ENCODE measurements at regions not wholly inside any gene's neighbourhood (a gene's known extent, or its start where the extent isn't known, plus 50 kb on each side); places are given as distances from the start of the nearest gene placed in this dataset.

- Histone ChIP-seq H3K9ac (ENCODE audit: insufficient read length, low read depth) (no peak overlapping the region), H3K36me3 (ENCODE audit: insufficient read depth, insufficient read length, low read length) (no peaks in the 10 kb centered on the region), H3K4me3 (ENCODE audit: insufficient read length, low read depth) (no peak overlapping the region), H3K27me3 (ENCODE audit: insufficient read depth, insufficient read length) (no peaks in the 10 kb centered on the region), H3K9me3 (ENCODE audit: insufficient read depth, low read length) (peaks cover 5% of the 10 kb centered on the region; the same call in 1 of the 2 replicates), H3K4me1 (ENCODE audit: insufficient read depth, insufficient read length) (no peaks in the 10 kb centered on the region)
- TF ChIP-seq ZNF274 (IDR thresholded peaks at IDR 0.05; ENCODE audit: low read depth, low read length) = no peak
- TF ChIP-seq YY1 (IDR thresholded peaks at IDR 0.05; ENCODE audit: insufficient read depth, insufficient read length) = no peak
- TF ChIP-seq SUZ12 (IDR thresholded peaks at IDR 0.05; ENCODE audit: extremely low read depth, insufficient read depth, insufficient read length) = no peak
- DNase-seq (ENCODE audit: low read depth, low spot score) = no peak
These were observed 126.8 kb upstream of the VRK1 start for GRCh38 chr14:96670391-96670790.

GRCh38 chr14:96671218-96671617, 126.0 kb upstream of the VRK1 start:
- H3K9me3 ChIP-seq (ENCODE audit: insufficient read depth, low read length) = no peaks in the 10 kb centered on the region
- H3K27me3 ChIP-seq (ENCODE audit: insufficient read depth, insufficient read length) = no peaks in the 10 kb centered on the region
- TF ChIP-seq SUZ12 (IDR thresholded peaks at IDR 0.05; ENCODE audit: extremely low read depth, insufficient read depth, insufficient read length) (no peak), YY1 (IDR thresholded peaks at IDR 0.05; ENCODE audit: insufficient read depth, insufficient read length) (no peak), ZNF274 (IDR thresholded peaks at IDR 0.05; ENCODE audit: low read depth, low read length) (no peak)
- DNase-seq (ENCODE audit: low read depth, low spot score) = no peak
- no peaks in the 10 kb centered on the region for H3K4me1 ChIP-seq (ENCODE audit: insufficient read depth, insufficient read length)
- no peak overlapping the region for H3K4me3 ChIP-seq (ENCODE audit: insufficient read length, low read depth)
- H3K9ac ChIP-seq (ENCODE audit: insufficient read length, low read depth) = no peak overlapping the region
- H3K36me3 ChIP-seq (ENCODE audit: insufficient read depth, insufficient read length, low read length) = no peaks in the 10 kb centered on the region

- Histone ChIP-seq H3K27me3 (ENCODE audit: insufficient read depth, insufficient read length) (peaks cover 6% of the 10 kb centered on the region), H3K9me3 (ENCODE audit: insufficient read depth, low read length) (peaks cover 6% of the 10 kb centered on the region; the same call in 1 of the 2 replicates), H3K4me1 (ENCODE audit: insufficient read depth, insufficient read length) (no peaks in the 10 kb centered on the region), H3K36me3 (ENCODE audit: insufficient read depth, insufficient read length, low read length) (no peaks in the 10 kb centered on the region), H3K4me3 (ENCODE audit: insufficient read length, low read depth) (no peak overlapping the region), H3K9ac (ENCODE audit: insufficient read length, low read depth) (no peak overlapping the region)
- DNase-seq (ENCODE audit: low read depth, low spot score) = no peak
- no peak for TF ChIP-seq ZNF274 (IDR thresholded peaks at IDR 0.05; ENCODE audit: low read depth, low read length)
- no peak for TF ChIP-seq YY1 (IDR thresholded peaks at IDR 0.05; ENCODE audit: insufficient read depth, insufficient read length)
- no peak for TF ChIP-seq SUZ12 (IDR thresholded peaks at IDR 0.05; ENCODE audit: extremely low read depth, insufficient read depth, insufficient read length)
These were observed 123.5 kb upstream of the VRK1 start for GRCh38 chr14:96673706-96674105.

- no peak for TF ChIP-seq ZNF274 (IDR thresholded peaks at IDR 0.05; ENCODE audit: low read depth, low read length)
- no peak for TF ChIP-seq YY1 (IDR thresholded peaks at IDR 0.05; ENCODE audit: insufficient read depth, insufficient read length)
- TF ChIP-seq SUZ12 (IDR thresholded peaks at IDR 0.05; ENCODE audit: extremely low read depth, insufficient read depth, insufficient read length) = no peak
- Histone ChIP-seq H3K4me3 (ENCODE audit: insufficient read length, low read depth) (no peak overlapping the region), H3K9me3 (ENCODE audit: insufficient read depth, low read length) (peaks cover 6% of the 10 kb centered on the region; the same call in 1 of the 2 replicates), H3K4me1 (ENCODE audit: insufficient read depth, insufficient read length) (no peaks in the 10 kb centered on the region), H3K36me3 (ENCODE audit: insufficient read depth, insufficient read length, low read length) (no peaks in the 10 kb centered on the region), H3K9ac (ENCODE audit: insufficient read length, low read depth) (no peak overlapping the region), H3K27me3 (ENCODE audit: insufficient read depth, insufficient read length) (peaks cover 7% of the 10 kb centered on the region)
- no peak for DNase-seq (ENCODE audit: low read depth, low spot score)
These were observed 123.1 kb upstream of the VRK1 start for GRCh38 chr14:96674121-96674520.

- Histone ChIP-seq H3K9me3 (ENCODE audit: insufficient read depth, low read length) (peaks cover 6% of the 10 kb centered on the region; the same call in 1 of the 2 replicates), H3K4me1 (ENCODE audit: insufficient read depth, insufficient read length) (no peaks in the 10 kb centered on the region), H3K4me3 (ENCODE audit: insufficient read length, low read depth) (no peak overlapping the region), H3K36me3 (ENCODE audit: insufficient read depth, insufficient read length, low read length) (no peaks in the 10 kb centered on the region), H3K27me3 (ENCODE audit: insufficient read depth, insufficient read length) (peaks cover 12% of the 10 kb centered on the region), H3K9ac (ENCODE audit: insufficient read length, low read depth) (no peak overlapping the region)
- DNase-seq (ENCODE audit: low read depth, low spot score) = no peak
- TF ChIP-seq SUZ12 (IDR thresholded peaks at IDR 0.05; ENCODE audit: extremely low read depth, insufficient read depth, insufficient read length) (no peak), ZNF274 (IDR thresholded peaks at IDR 0.05; ENCODE audit: low read depth, low read length) (no peak), YY1 (IDR thresholded peaks at IDR 0.05; ENCODE audit: insufficient read depth, insufficient read length) (no peak)
These were observed 121.0 kb upstream of the VRK1 start for GRCh38 chr14:96676166-96676565.

GRCh38 chr14:96681829-96682228, 115.4 kb upstream of the VRK1 start:
- peaks cover 2% of the 10 kb centered on the region for H3K4me1 ChIP-seq (ENCODE audit: insufficient read depth, insufficient read length)
- peaks cover 1% of the 10 kb centered on the region; the same call in 1 of the 2 replicates for H3K9me3 ChIP-seq (ENCODE audit: insufficient read depth, low read length)
- peaks cover 43% of the 10 kb centered on the region for H3K27me3 ChIP-seq (ENCODE audit: insufficient read depth, insufficient read length)
- DNase-seq (ENCODE audit: low read depth, low spot score) = no peak
- no peak for TF ChIP-seq SUZ12 (IDR thresholded peaks at IDR 0.05; ENCODE audit: extremely low read depth, insufficient read depth, insufficient read length)
- no peak for TF ChIP-seq ZNF274 (IDR thresholded peaks at IDR 0.05; ENCODE audit: low read depth, low read length)
- TF ChIP-seq YY1 (IDR thresholded peaks at IDR 0.05; ENCODE audit: insufficient read depth, insufficient read length) = no peak
- no peaks in the 10 kb centered on the region for H3K36me3 ChIP-seq (ENCODE audit: insufficient read depth, insufficient read length, low read length)
- H3K4me3 ChIP-seq (ENCODE audit: insufficient read length, low read depth) = no peak overlapping the region
- no peak overlapping the region for H3K9ac ChIP-seq (ENCODE audit: insufficient read length, low read depth)

- Histone ChIP-seq H3K4me1 (ENCODE audit: insufficient read depth, insufficient read length) (peaks cover 2% of the 10 kb centered on the region), H3K36me3 (ENCODE audit: insufficient read depth, insufficient read length, low read length) (no peaks in the 10 kb centered on the region), H3K9ac (ENCODE audit: insufficient read length, low read depth) (no peak overlapping the region), H3K4me3 (ENCODE audit: insufficient read length, low read depth) (no peak overlapping the region), H3K27me3 (ENCODE audit: insufficient read depth, insufficient read length) (peaks cover 49% of the 10 kb centered on the region), H3K9me3 (ENCODE audit: insufficient read depth, low read length) (no peaks in the 10 kb centered on the region)
- TF ChIP-seq SUZ12 (IDR thresholded peaks at IDR 0.05; ENCODE audit: extremely low read depth, insufficient read depth, insufficient read length) (no peak), YY1 (IDR thresholded peaks at IDR 0.05; ENCODE audit: insufficient read depth, insufficient read length) (no peak), ZNF274 (IDR thresholded peaks at IDR 0.05; ENCODE audit: low read depth, low read length) (no peak)
- no peak for DNase-seq (ENCODE audit: low read depth, low spot score)
These were observed 114.8 kb upstream of the VRK1 start for GRCh38 chr14:96682401-96682800.
